ENCODE measurements at regions not wholly inside any gene's neighbourhood (a gene's known extent, or its start where the extent isn't known, plus 50 kb on each side); places are given as distances from the start of the nearest gene placed in this dataset.

GRCh38 chr3:13222131-13222530, 148.9 kb upstream of the IQSEC1 start:
- no peaks in the 10 kb centered on the region for H3K9me3 ChIP-seq
- 81 to 90% (median 82%) methylated on average over 9 of the region's 9 CpGs for WGBS, 5 donors
- H3K27me3 ChIP-seq = no peaks in the 10 kb centered on the region
- no peaks in the 10 kb centered on the region for H3K36me3 ChIP-seq
- no peak overlapping the region for H3K27ac ChIP-seq
- H3K4me1 ChIP-seq = no peaks in the 10 kb centered on the region
- no peak overlapping the region for H3K4me3 ChIP-seq
- intact Hi-C loops (cut with DNase I; ENCODE audit: low total_unique reads) = no loop called here
- DNase-seq = no peak
- no peak for TF ChIP-seq EP300 (IDR thresholded peaks at IDR 0.05)
- TF ChIP-seq POLR2AphosphoS5 (IDR thresholded peaks at IDR 0.05) = no peak
- no peak for TF ChIP-seq POLR2A (IDR thresholded peaks at IDR 0.05)
- no peak for TF ChIP-seq CTCF (IDR thresholded peaks at IDR 0.05)

- 86 to 92% (median 87%) methylated on average over 6 to 17 of the region's 17 CpGs for WGBS, 5 donors
- TF ChIP-seq CTCF (IDR thresholded peaks at IDR 0.05) (no peak), POLR2A (IDR thresholded peaks at IDR 0.05) (no peak), EP300 (IDR thresholded peaks at IDR 0.05) (no peak), POLR2AphosphoS5 (IDR thresholded peaks at IDR 0.05) (no peak)
- no peak for DNase-seq
- no peaks in the 10 kb centered on the region for H3K9me3 ChIP-seq
- H3K36me3 ChIP-seq = no peaks in the 10 kb centered on the region
- intact Hi-C loops (cut with DNase I; ENCODE audit: low total_unique reads) = no loop called here
- peaks cover 0 to under 1% (median 0%) of the 10 kb centered on the region in 3 donors for H3K27me3 ChIP-seq
- H3K4me3 ChIP-seq = no peak overlapping the region
- no peaks in the 10 kb centered on the region for H3K4me1 ChIP-seq
- H3K27ac ChIP-seq = no peak overlapping the region
These were observed 148.3 kb upstream of the IQSEC1 start for GRCh38 chr3:13221491-13222061.

DNA sequence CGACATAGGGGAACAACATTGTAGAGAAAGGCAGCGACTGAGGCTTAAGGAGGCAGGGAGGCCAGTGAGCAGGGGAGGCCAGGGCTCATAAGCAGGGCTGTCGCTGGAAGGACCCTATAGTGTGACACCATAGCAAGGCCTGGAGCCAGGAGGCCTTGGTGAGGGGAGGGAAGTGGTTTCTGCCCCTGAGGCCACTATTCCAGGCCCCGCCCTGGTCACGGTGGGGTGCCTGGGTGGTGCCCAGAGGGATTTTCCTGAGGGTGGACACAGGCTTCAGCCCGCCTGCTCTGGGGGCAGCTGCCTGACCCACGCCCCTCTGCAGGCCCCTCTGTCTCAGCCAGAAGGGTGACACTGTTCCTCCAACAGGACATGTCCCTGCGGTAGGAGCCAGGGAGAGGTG, 147.8 kb upstream of the IQSEC1 start:
- no peak for DNase-seq
- 79 to 92% (median 81%) methylated on average over 3 to 8 of the region's 8 CpGs for WGBS, 5 donors

DNA sequence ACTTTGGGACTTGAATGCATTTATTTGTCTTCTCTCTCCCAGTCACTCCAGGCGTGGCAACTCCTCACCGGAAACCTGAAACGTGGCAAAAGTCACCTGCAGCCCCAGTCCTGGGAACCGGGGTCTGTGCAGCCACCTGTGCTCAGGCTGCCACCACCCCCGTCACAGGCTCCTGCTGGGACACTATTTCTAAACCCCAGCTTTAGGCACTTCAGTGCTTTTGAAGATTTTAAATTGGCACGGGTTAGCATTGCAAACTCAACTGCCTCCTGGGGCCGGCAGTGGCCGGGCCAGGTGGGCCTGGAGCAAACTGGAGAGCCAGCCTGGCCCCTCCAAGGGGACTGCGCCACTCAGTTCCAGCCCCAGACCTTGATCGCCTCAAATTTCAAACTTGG, 146.7 kb upstream of the IQSEC1 start:
- no peak for DNase-seq
- H3K4me3 ChIP-seq = no peak overlapping the region
- H3K9me3 ChIP-seq = no peaks in the 10 kb centered on the region
- WGBS, 5 donors = 63 to 84% (median 73%) methylated on average over 8 to 10 of the region's 10 CpGs
- TF ChIP-seq EP300 (IDR thresholded peaks at IDR 0.05) (no peak), CTCF (IDR thresholded peaks at IDR 0.05) (no peak), POLR2AphosphoS5 (IDR thresholded peaks at IDR 0.05) (no peak), POLR2A (IDR thresholded peaks at IDR 0.05) (no peak)
- intact Hi-C loops (cut with DNase I; ENCODE audit: low total_unique reads) = no loop called here
- H3K27me3 ChIP-seq = peaks cover 0 to 6% (median 0%) of the 10 kb centered on the region in 3 donors
- H3K27ac ChIP-seq = no peak overlapping the region
- no peaks in the 10 kb centered on the region for H3K4me1 ChIP-seq
- no peaks in the 10 kb centered on the region for H3K36me3 ChIP-seq

More for the DNA sequence above, 147.8 kb upstream of the IQSEC1 start:
- TF ChIP-seq EP300 (IDR thresholded peaks at IDR 0.05) = no peak
- no peak for TF ChIP-seq CTCF (IDR thresholded peaks at IDR 0.05)
- TF ChIP-seq POLR2A (IDR thresholded peaks at IDR 0.05) = no peak
- TF ChIP-seq POLR2AphosphoS5 (IDR thresholded peaks at IDR 0.05) = no peak
- intact Hi-C loops (cut with DNase I; ENCODE audit: low total_unique reads) = no loop called here
- Histone ChIP-seq H3K9me3 (no peaks in the 10 kb centered on the region), H3K27me3 (peaks cover 0 to 6% (median 0%) of the 10 kb centered on the region in 3 donors), H3K36me3 (no peaks in the 10 kb centered on the region), H3K27ac (no peak overlapping the region), H3K4me1 (no peaks in the 10 kb centered on the region), H3K4me3 (no peak overlapping the region)

All from stomach (tissue), 8 donors.